ENCODE measurements at regions not wholly inside any gene's neighbourhood (a gene's known extent, or its start where the extent isn't known, plus 50 kb on each side); places are given as distances from the start of the nearest gene placed in this dataset.

GRCh38 chr2:42987112-42987922, 194.9 kb upstream of the HAAO start:
- no peak for DNase-seq
- H3K4me3 Mint-ChIP-seq: no peak overlapping the region
- TF ChIP-seq, protein P1, sequence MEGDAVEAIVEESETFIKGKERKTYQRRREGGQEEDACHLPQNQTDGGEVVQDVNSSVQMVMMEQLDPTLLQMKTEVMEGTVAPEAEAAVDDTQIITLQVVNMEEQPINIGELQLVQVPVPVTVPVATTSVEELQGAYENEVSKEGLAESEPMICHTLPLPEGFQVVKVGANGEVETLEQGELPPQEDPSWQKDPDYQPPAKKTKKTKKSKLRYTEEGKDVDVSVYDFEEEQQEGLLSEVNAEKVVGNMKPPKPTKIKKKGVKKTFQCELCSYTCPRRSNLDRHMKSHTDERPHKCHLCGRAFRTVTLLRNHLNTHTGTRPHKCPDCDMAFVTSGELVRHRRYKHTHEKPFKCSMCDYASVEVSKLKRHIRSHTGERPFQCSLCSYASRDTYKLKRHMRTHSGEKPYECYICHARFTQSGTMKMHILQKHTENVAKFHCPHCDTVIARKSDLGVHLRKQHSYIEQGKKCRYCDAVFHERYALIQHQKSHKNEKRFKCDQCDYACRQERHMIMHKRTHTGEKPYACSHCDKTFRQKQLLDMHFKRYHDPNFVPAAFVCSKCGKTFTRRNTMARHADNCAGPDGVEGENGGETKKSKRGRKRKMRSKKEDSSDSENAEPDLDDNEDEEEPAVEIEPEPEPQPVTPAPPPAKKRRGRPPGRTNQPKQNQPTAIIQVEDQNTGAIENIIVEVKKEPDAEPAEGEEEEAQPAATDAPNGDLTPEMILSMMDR (IDR thresholded peaks at IDR 0.05): no peak
- CTCF ChIA-PET: interaction anchor here (0.6 to 1.3 kb wide), 6 partner anchors 9 to 590 kb away, joined by 3 to 4 read pairs (median 4); no protein-coding TSS in a partner anchor
- no peaks in the 10 kb centered on the region for H3K9me3 Mint-ChIP-seq
- no peaks in the 10 kb centered on the region for H3K4me1 Mint-ChIP-seq (ENCODE audit: low read depth)
- no peaks in the 10 kb centered on the region for H3K27me3 Mint-ChIP-seq
- intact Hi-C loops (cut with micrococcal nuclease): no loop called here
- H3K27ac Mint-ChIP-seq: no peak overlapping the region
- H3K36me3 Mint-ChIP-seq (ENCODE audit: low read depth): no peaks in the 10 kb centered on the region
- no peak for ATAC-seq
- POLR2A ChIA-PET: interaction anchor here (1.3 kb wide), 1 partner anchor 138 kb away, joined by 4 read pairs; no protein-coding TSS in a partner anchor

DNA sequence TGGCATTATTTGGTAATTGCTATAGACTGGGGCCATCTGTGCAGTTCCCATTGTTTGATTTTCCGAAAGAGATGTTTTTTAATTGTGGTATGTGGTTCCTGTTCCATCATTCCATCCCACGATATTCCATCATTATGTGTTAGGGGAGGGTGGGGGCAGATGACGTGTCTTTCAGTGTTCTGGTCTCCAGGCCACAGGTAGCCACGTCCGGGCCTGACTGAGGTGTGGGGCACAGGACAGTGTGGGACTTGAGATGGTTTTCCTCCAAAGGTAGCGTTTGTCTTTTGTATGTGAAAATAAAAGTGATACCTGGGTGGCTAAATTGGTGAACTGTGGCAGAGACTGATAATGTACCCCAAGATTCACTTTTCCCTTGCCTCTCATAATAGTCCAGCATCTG, 192.2 kb upstream of the HAAO start:
- intact Hi-C loops (cut with micrococcal nuclease): no loop called here
- no peaks in the 10 kb centered on the region for H3K36me3 Mint-ChIP-seq (ENCODE audit: low read depth)
- ChIA-PET POLR2A (no interaction called here), CTCF (no interaction called here)
- H3K27me3 Mint-ChIP-seq: no peaks in the 10 kb centered on the region
- ATAC-seq (no peak), DNase-seq (no peak)
- H3K27ac Mint-ChIP-seq: no peak overlapping the region
- H3K4me3 Mint-ChIP-seq: no peak overlapping the region
- no peaks in the 10 kb centered on the region for H3K4me1 Mint-ChIP-seq (ENCODE audit: low read depth)
- TF ChIP-seq, protein P1 (IDR thresholded peaks at IDR 0.05): no peak
- no peaks in the 10 kb centered on the region for H3K9me3 Mint-ChIP-seq

DNA sequence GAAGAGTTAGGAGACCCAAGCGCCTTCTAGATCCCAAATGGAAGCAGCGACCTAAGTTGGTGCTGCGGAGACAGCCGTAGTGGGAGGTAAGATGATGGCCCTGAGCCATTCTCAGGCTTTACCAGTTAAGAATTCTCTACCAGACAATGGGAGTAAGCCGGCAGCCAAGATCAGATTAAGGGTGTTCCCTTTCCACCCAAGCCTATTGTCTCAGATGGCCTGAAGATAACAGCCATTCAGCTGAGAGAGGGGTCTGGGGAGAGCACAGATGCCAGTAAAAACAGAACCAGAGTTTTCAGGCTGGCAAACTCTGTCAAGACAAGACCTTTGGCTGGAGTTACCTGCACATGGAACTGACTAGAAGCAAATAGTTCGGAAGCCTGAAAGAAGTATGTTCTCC, 191.7 kb upstream of the HAAO start:
- DNase-seq: no peak
- ChIA-PET POLR2A (no interaction called here), CTCF (no interaction called here)
- Mint-ChIP-seq H3K4me1 (ENCODE audit: low read depth) (no peaks in the 10 kb centered on the region), H3K27me3 (no peaks in the 10 kb centered on the region), H3K36me3 (ENCODE audit: low read depth) (no peaks in the 10 kb centered on the region), H3K4me3 (no peak overlapping the region), H3K27ac (no peak overlapping the region), H3K9me3 (no peaks in the 10 kb centered on the region)
- TF ChIP-seq, protein P1 (IDR thresholded peaks at IDR 0.05): no peak
- no peak for ATAC-seq
- intact Hi-C loops (cut with micrococcal nuclease): no loop called here

DNA sequence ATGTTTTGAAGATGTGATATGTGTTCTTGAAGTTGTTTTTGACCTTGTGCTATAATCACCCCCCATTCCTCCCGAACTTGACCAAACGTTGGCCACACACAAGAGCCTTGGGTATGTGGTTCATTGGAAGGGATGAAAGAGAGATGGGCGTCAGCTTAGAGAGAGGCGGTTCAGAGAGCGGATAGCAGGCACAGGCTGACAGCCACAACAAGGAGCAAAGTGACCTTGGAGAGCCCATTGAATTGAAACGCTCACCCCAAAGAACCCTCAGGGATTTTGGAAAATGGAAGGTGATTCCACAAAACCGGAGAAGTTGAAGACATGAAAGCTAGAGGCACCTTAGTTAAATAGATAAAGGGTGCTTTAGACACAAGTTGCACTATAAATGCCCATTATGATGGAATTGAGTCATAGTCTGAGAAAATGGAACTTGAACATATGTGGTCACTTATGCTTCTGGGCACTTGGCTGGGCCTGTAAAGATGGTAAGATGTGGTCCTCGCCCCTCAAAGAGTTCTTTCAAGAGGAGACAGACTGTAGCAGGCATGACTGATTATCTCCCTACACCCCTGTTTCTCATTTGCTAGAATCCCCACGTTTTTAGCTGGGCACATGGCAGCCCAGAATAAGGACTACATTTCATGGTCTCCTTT, 188.5 kb upstream of the HAAO start:
- no peaks in the 10 kb centered on the region for H3K9me3 Mint-ChIP-seq
- POLR2A ChIA-PET: no interaction called here
- no peak for DNase-seq
- H3K27me3 Mint-ChIP-seq: no peaks in the 10 kb centered on the region
- no peak overlapping the region for H3K4me3 Mint-ChIP-seq
- TF ChIP-seq, protein P1 (IDR thresholded peaks at IDR 0.05): no peak
- H3K27ac Mint-ChIP-seq: no peak overlapping the region
- no peak for ATAC-seq
- peaks cover 10% of the 10 kb centered on the region for H3K4me1 Mint-ChIP-seq (ENCODE audit: low read depth)
- intact Hi-C loops (cut with micrococcal nuclease): no loop called here
- no peaks in the 10 kb centered on the region for H3K36me3 Mint-ChIP-seq (ENCODE audit: low read depth)
- CTCF ChIA-PET: no interaction called here

Measured in activated CD8-positive, alpha-beta T cell treated with anti-CD3 and anti-CD28 coated beads for 36 hours (primary cell).